GM12878 (cell line): ENCODE measurements at regions not wholly inside any gene's neighbourhood (a gene's known extent, or its start where the extent isn't known, plus 50 kb on each side); places are given as distances from the start of the nearest gene placed in this dataset.

Experiments used
- BHLHE40 ChIP-seq, 2 experiments: fragments of 450-650 bp in 1 of 2; IDR thresholded peaks; 2 replicates each; pipeline ENCODE4 v1.6.1; 2011 to 2017; ENCODE audit warnings: low read depth in 2 of 2, borderline replicate concordance in 1 of 2, improper control_type of control experiment in 1 of 2, low read length in 1 of 2, mild to moderate bottlenecking in 1 of 2
- CHD2 ChIP-seq: IDR thresholded peaks from 2 replicates; pipeline ENCODE4 v1.6.1; 2011; ENCODE audit warnings: low read depth, low read length, improper control_type of control experiment, borderline replicate concordance
- EP300 ChIP-seq, 2 experiments: fragments of 150-350 bp in 1 of 2; IDR thresholded peaks; 2 replicates each; pipeline ENCODE4 v1.6.1; 2011 to 2012; ENCODE audit warnings: low read depth in 2 of 2, low read length in 2 of 2, borderline replicate concordance in 1 of 2, improper control_type of control experiment in 1 of 2, inconsistent platforms in 1 of 2; ENCODE audit not compliant: control insufficient read depth in 1 of 2
- EZH2 ChIP-seq: IDR thresholded peaks from 2 replicates; pipeline ENCODE4 v1.6.1; 2012; ENCODE audit warnings: low read depth, mild to moderate bottlenecking, control low read depth, inconsistent platforms, low read length, borderline replicate concordance; ENCODE audit not compliant: control insufficient read depth
- GABPA ChIP-seq: IDR thresholded peaks from 2 replicates; pipeline ENCODE4 v1.6.1; 2014; ENCODE audit warnings: antibody characterized with exemption, low read depth, mild to moderate bottlenecking, inconsistent platforms
- MXI1 ChIP-seq: fragments of 150-350 bp; IDR thresholded peaks from 2 replicates; pipeline ENCODE4 v1.6.1; 2011; ENCODE audit warnings: low read depth, mild to moderate bottlenecking, inconsistent platforms, low read length, improper control_type of control experiment
- POLR2A ChIP-seq: IDR thresholded peaks from 2 replicates; pipeline ENCODE4 v1.6.1; 2011; ENCODE audit warnings: low read depth, mild to moderate bottlenecking, low read length
- RAD21 ChIP-seq: IDR thresholded peaks from 2 replicates; pipeline ENCODE4 v1.6.1; 2011; ENCODE audit warnings: mild to moderate bottlenecking, low read depth, low read length, moderate library complexity; ENCODE audit not compliant: insufficient read depth
- SRF ChIP-seq, 2 experiments: IDR thresholded peaks; 2 replicates each; pipeline ENCODE4 v1.6.1; 2011; ENCODE audit warnings: low read depth in 2 of 2, low read length in 2 of 2, mild to moderate bottlenecking in 1 of 2, moderate library complexity in 1 of 2
- ZSCAN29 ChIP-seq: fragments of 450-650 bp; IDR thresholded peaks from 2 replicates; pipeline ENCODE4 v1.6.1; 2017; ENCODE audit warnings: mild to moderate bottlenecking, moderate library complexity
- TF ChIP-seq, protein P1 (sequence below), 3 experiments: IDR thresholded peaks in 2 of 3; conservative IDR thresholded peaks in 1 of 3; 2 replicates each; pipeline ENCODE4 v1.5.1; 2011; ENCODE audit warnings: low read depth in 3 of 3, low read length in 3 of 3, mild to moderate bottlenecking in 3 of 3, control low read depth in 2 of 3, moderate library complexity in 2 of 3, inconsistent platforms in 1 of 3, mixed read lengths in 1 of 3; ENCODE audit not compliant: control insufficient read depth in 2 of 3, insufficient read depth in 1 of 3; ENCODE audit errors: extremely low read depth in 1 of 3

DNA sequence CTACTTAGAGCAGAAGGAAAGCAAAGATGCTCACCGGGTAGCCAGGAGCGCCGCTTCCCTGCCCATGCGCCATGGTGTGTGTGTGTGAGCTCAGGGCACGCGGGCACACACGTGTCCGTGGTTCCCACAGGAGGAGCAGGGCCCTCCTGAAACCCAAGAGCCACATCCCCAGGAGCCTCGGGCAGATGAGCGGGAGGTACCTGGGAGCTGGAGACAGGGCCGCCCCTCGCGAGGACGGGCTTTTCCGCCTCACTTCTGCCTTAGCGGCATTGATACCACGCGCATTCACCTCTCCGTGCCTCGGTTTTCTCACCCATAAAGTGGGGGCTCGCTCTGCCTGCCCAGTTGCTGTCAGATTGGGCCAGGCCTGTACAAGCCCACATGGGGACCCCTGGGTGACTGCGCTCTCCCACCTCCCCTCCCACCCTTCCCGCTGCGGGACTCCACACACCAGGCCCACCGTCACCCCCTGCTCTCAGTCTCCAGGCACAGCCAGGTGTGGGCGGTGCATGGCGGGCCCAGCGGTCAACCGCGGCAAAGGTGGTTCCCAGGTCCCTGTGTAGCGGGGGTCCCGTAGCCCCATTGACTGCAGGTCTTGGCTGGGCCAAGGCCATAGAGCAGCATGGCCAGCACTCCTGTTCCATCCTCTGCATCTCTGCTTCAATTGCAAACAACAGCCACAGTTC is 66.3 kb downstream of the SIK1 start:
- TF ChIP-seq ZSCAN29 (no peak), GABPA (no peak), CHD2 (no peak), EZH2 (no peak), BHLHE40 (IDR thresholded peaks at IDR 0.05; ENCODE audit: borderline replicate concordance in 1 of 2, low read depth in 2 of 2, low read length in 1 of 2) (no peak), MXI1 (no peak), POLR2A (no peak), SRF (IDR thresholded peaks at IDR 0.05; ENCODE audit: low read depth in 2 of 2, low read length in 2 of 2) (no peak), RAD21 (no peak), EP300 (IDR thresholded peaks at IDR 0.05; ENCODE audit: borderline replicate concordance in 1 of 2, control insufficient read depth in 1 of 2, low read depth in 2 of 2, low read length in 2 of 2) (no peak)
- TF ChIP-seq, protein P1, sequence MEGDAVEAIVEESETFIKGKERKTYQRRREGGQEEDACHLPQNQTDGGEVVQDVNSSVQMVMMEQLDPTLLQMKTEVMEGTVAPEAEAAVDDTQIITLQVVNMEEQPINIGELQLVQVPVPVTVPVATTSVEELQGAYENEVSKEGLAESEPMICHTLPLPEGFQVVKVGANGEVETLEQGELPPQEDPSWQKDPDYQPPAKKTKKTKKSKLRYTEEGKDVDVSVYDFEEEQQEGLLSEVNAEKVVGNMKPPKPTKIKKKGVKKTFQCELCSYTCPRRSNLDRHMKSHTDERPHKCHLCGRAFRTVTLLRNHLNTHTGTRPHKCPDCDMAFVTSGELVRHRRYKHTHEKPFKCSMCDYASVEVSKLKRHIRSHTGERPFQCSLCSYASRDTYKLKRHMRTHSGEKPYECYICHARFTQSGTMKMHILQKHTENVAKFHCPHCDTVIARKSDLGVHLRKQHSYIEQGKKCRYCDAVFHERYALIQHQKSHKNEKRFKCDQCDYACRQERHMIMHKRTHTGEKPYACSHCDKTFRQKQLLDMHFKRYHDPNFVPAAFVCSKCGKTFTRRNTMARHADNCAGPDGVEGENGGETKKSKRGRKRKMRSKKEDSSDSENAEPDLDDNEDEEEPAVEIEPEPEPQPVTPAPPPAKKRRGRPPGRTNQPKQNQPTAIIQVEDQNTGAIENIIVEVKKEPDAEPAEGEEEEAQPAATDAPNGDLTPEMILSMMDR (IDR thresholded peaks at IDR 0.05 in 2 of 3, conservative IDR thresholded peaks at IDR 0.05 in 1 of 3; ENCODE audit: control insufficient read depth in 2 of 3, extremely low read depth in 1 of 3, insufficient read depth in 1 of 3, low read depth in 3 of 3, low read length in 3 of 3) = no peak
